H9 (cell line): ENCODE measurements at regions not wholly inside any gene's neighbourhood (a gene's known extent, or its start where the extent isn't known, plus 50 kb on each side); places are given as distances from the start of the nearest gene placed in this dataset.

Experiments used
- DNase-seq: peaks from one replicate; pipeline ENCODE4 v3.0.0-alpha.2; 2017
- H2AFZ ChIP-seq: one replicate; pipeline ENCODE4 v1.6.1; 2013; ENCODE audit warnings: mild to moderate bottlenecking, low read length, control low read depth, moderate library complexity
- H2AK5ac ChIP-seq: 2 replicates; pipeline ENCODE4 v1.6.1; 2013; ENCODE audit warnings: low read length, control low read depth, mixed read lengths; ENCODE audit not compliant: insufficient read length
- H2BK120ac ChIP-seq: one replicate; pipeline ENCODE4 v1.6.1; 2013; ENCODE audit warnings: low read depth, mild to moderate bottlenecking, low read length, control low read depth, inconsistent platforms; ENCODE audit not compliant: poor library complexity, severe bottlenecking
- H2BK12ac ChIP-seq: 2 replicates; pipeline ENCODE4 v1.6.1; 2013; ENCODE audit warnings: low read length, control low read depth, mixed read lengths, low read depth; ENCODE audit not compliant: insufficient read length
- H2BK15ac ChIP-seq: 2 replicates; pipeline ENCODE4 v1.6.1; 2013; ENCODE audit warnings: low read depth, low read length, control low read depth
- H2BK20ac ChIP-seq: one replicate; pipeline ENCODE4 v1.6.1; 2013; ENCODE audit warnings: low read depth, mild to moderate bottlenecking, low read length, control low read depth, inconsistent platforms; ENCODE audit not compliant: poor library complexity, severe bottlenecking
- H2BK5ac ChIP-seq: 2 replicates; pipeline ENCODE4 v1.6.1; 2013; ENCODE audit warnings: low read length, control low read depth, mixed read lengths; ENCODE audit not compliant: insufficient read length
- H3K14ac ChIP-seq: 2 replicates; pipeline ENCODE4 v1.6.1; 2013; ENCODE audit warnings: low read length, control low read depth; ENCODE audit not compliant: insufficient read depth
- H3K18ac ChIP-seq: 2 replicates; pipeline ENCODE4 v1.6.1; 2013; ENCODE audit warnings: low read depth, mild to moderate bottlenecking, mixed read lengths, low read length, control low read depth; ENCODE audit not compliant: insufficient read length
- H3K23ac ChIP-seq: 2 replicates; pipeline ENCODE4 v1.6.1; 2013; ENCODE audit warnings: low read length, control low read depth, mixed read lengths, low read depth; ENCODE audit not compliant: insufficient read length
- H3K23me2 ChIP-seq: 2 replicates; pipeline ENCODE4 v1.6.1; 2013; ENCODE audit warnings: low read depth, mild to moderate bottlenecking, mixed read lengths, low read length, control low read depth; ENCODE audit not compliant: insufficient read length, poor library complexity, severe bottlenecking
- H3K27ac ChIP-seq: 2 replicates; pipeline ENCODE4 v1.5.1; 2013; ENCODE audit warnings: low read length, control low read depth, mixed read lengths, low read depth; ENCODE audit not compliant: insufficient read length
- H3K27me3 ChIP-seq: 2 replicates; pipeline ENCODE4 v1.6.1; 2013; ENCODE audit warnings: low read length, control low read depth, inconsistent platforms; ENCODE audit not compliant: insufficient read depth
- H3K4ac ChIP-seq: 2 replicates; pipeline ENCODE4 v1.6.1; 2013; ENCODE audit warnings: low read depth, mild to moderate bottlenecking, control low read depth, inconsistent platforms, low read length, moderate library complexity
- H3K4me1 ChIP-seq: 2 replicates; pipeline ENCODE4 v1.6.1; 2013; ENCODE audit warnings: low read length, control low read depth, inconsistent platforms; ENCODE audit not compliant: insufficient read depth
- H3K4me2 ChIP-seq: 2 replicates; pipeline ENCODE4 v1.6.1; 2013; ENCODE audit warnings: low read length, control low read depth, mixed read lengths; ENCODE audit not compliant: insufficient read length, insufficient read depth
- H3K56ac ChIP-seq: 2 replicates; pipeline ENCODE4 v1.6.1; 2013; ENCODE audit warnings: low read depth, mild to moderate bottlenecking, mixed read lengths, low read length, control low read depth; ENCODE audit not compliant: insufficient read length
- H3K79me1 ChIP-seq: 2 replicates; pipeline ENCODE4 v1.6.1; 2013; ENCODE audit warnings: low read depth, mild to moderate bottlenecking, moderate library complexity, low read length, control low read depth, inconsistent platforms; ENCODE audit not compliant: insufficient read depth, poor library complexity, severe bottlenecking
- H3K79me2 ChIP-seq: 2 replicates; pipeline ENCODE4 v1.6.1; 2013; ENCODE audit warnings: low read length, control low read depth, inconsistent platforms; ENCODE audit not compliant: insufficient read depth
- H3K9ac ChIP-seq: 2 replicates; pipeline ENCODE4 v1.6.1; 2013; ENCODE audit warnings: low read length, control low read depth, mixed read lengths; ENCODE audit not compliant: insufficient read length; ENCODE audit errors: extremely low read depth
- H3K9me3 ChIP-seq: one replicate; pipeline ENCODE4 v1.6.1; 2013; ENCODE audit warnings: low read depth, low read length, inconsistent platforms; ENCODE audit not compliant: control insufficient read depth
- H3T11ph ChIP-seq: one replicate; pipeline ENCODE4 v1.6.1; 2013; ENCODE audit warnings: mild to moderate bottlenecking, low read length, control low read depth, inconsistent platforms
- H4K20me1 ChIP-seq: one replicate; pipeline ENCODE4 v1.6.1; 2013; ENCODE audit not compliant: control insufficient read depth, insufficient read length, insufficient read depth
- H4K5ac ChIP-seq: 2 replicates; pipeline ENCODE4 v1.6.1; 2013; ENCODE audit warnings: low read depth, mild to moderate bottlenecking, mixed read lengths, low read length, control low read depth; ENCODE audit not compliant: insufficient read length
- H4K8ac ChIP-seq: replicated peaks from 2 replicates; pipeline ENCODE4 v1.6.1; 2013; ENCODE audit warnings: low read length, control low read depth, mixed read lengths, low read depth; ENCODE audit not compliant: insufficient read length
- H4K91ac ChIP-seq: 2 replicates; pipeline ENCODE4 v1.6.1; 2013; ENCODE audit warnings: low read depth, mild to moderate bottlenecking, moderate library complexity, mixed read lengths, low read length, control low read depth; ENCODE audit not compliant: insufficient read length
- H3K27ac Mint-ChIP-seq, 3 experiments: 2 replicates in 2 of 3; 3 replicates in 1 of 3; pipeline ENCODE4 v1.8.0; 2020 to 2021; ENCODE audit warnings: mixed read lengths in 3 of 3, mild to moderate bottlenecking in 1 of 3, moderate library complexity in 1 of 3
- H3K27me3 Mint-ChIP-seq: 2 replicates; pipeline ENCODE4 v1.8.0; 2021; ENCODE audit warnings: low read depth, mild to moderate bottlenecking, moderate library complexity, mixed read lengths
- H3K36me3 Mint-ChIP-seq, 3 experiments: 2 replicates in 2 of 3; 3 replicates in 1 of 3; pipeline ENCODE4 v1.8.0; 2020 to 2021; ENCODE audit warnings: low read depth in 3 of 3, mixed read lengths in 3 of 3; ENCODE audit not compliant: insufficient read depth in 1 of 3
- H3K4me1 Mint-ChIP-seq, 2 experiments: 2 replicates each; pipeline ENCODE4 v1.8.0; 2020; ENCODE audit warnings: mixed read lengths in 2 of 2
- H3K4me3 Mint-ChIP-seq, 2 experiments: 2 replicates in 1 of 2; 3 replicates in 1 of 2; pipeline ENCODE4 v1.8.0; 2020 to 2021; ENCODE audit warnings: mild to moderate bottlenecking in 2 of 2, mixed read lengths in 2 of 2, moderate library complexity in 1 of 2
- H3K9me3 Mint-ChIP-seq, 2 experiments: 2 replicates in 1 of 2; 3 replicates in 1 of 2; pipeline ENCODE4 v1.8.0; 2020; ENCODE audit warnings: mild to moderate bottlenecking in 2 of 2, mixed read lengths in 2 of 2, moderate library complexity in 1 of 2
- WGBS: extraction: QIAGEN DNeasy Blood & Tissue Kit; methylation state at CpG from one replicate; pipeline ENCODE4 v1.1.7; 2013; ENCODE audit warnings: missing lambda C conversion rate, low lambda C conversion rate, mixed read lengths; ENCODE audit not compliant: insufficient read length; ENCODE audit errors: extremely low coverage; 5-methylcytosine and 5-hydroxymethylcytosine counted together
- TF ChIP-seq, protein P1 (sequence below): fragments of 200-600 bp; sonication (generic); conservative IDR thresholded peaks from 3 replicates; pipeline ENCODE4 v1.8.0; 2021; ENCODE audit warnings: antibody characterized with exemption, mild to moderate bottlenecking

DNA sequence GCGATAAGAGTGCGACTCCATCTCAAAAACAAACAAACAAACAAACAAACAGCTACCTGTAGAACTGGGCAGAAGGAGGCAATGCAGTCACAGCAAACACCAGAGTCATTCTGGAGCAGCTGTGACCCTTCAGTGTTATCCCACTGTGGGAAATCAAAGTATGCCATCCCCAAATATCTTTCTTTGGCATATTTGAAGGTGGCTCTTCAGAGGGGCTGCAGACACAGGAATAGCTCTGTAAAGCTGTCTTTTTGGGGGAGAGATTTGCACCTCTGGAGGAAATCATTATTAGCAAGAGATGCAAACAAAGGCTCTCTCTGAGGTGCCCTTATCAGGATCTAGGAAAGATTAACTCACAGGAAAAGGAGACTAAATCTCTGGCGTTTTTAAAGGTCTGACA, 98.5 kb upstream of the XPO1 start:
- no peak overlapping the region for H2AK5ac ChIP-seq
- no peak overlapping the region for H3K4me2 ChIP-seq
- no peak overlapping the region for H4K8ac ChIP-seq
- no peak overlapping the region for H3K4ac ChIP-seq
- no peaks in the 10 kb centered on the region for H3K23me2 ChIP-seq
- H3K4me1 Mint-ChIP-seq, result peaks cover 63 to 66% of the 10 kb centered on the region in 2 experiments
- H3K4me3 Mint-ChIP-seq, result no peak overlapping the region
- H3K9me3 Mint-ChIP-seq, result no peaks in the 10 kb centered on the region
- H3K79me1 ChIP-seq, result no peaks in the 10 kb centered on the region
- H2BK5ac ChIP-seq, result no peak overlapping the region
- no peaks in the 10 kb centered on the region for H3K79me2 ChIP-seq
- H3K9me3 ChIP-seq, result no peaks in the 10 kb centered on the region
- H2AFZ ChIP-seq, result no peak overlapping the region
- no peak overlapping the region for H2BK12ac ChIP-seq
- H3K27me3 Mint-ChIP-seq, result no peaks in the 10 kb centered on the region
- H3K56ac ChIP-seq, result no peak overlapping the region
- no peaks in the 10 kb centered on the region for H3K27me3 ChIP-seq
- H2BK15ac ChIP-seq, result no peak overlapping the region
- no peak overlapping the region for H3K27ac Mint-ChIP-seq
- no peaks in the 10 kb centered on the region; the same call in none of the 2 replicates for H3K4me1 ChIP-seq
- no peak overlapping the region for H3T11ph ChIP-seq
- H4K20me1 ChIP-seq, result no peaks in the 10 kb centered on the region
- no peak overlapping the region for H3K23ac ChIP-seq
- WGBS, result no CpG with 5 or more reads among the region's 3 CpGs
- no peak overlapping the region for H3K9ac ChIP-seq
- H2BK120ac ChIP-seq, result no peak overlapping the region
- H3K36me3 Mint-ChIP-seq, result no peaks in the 10 kb centered on the region
- TF ChIP-seq, protein P1, sequence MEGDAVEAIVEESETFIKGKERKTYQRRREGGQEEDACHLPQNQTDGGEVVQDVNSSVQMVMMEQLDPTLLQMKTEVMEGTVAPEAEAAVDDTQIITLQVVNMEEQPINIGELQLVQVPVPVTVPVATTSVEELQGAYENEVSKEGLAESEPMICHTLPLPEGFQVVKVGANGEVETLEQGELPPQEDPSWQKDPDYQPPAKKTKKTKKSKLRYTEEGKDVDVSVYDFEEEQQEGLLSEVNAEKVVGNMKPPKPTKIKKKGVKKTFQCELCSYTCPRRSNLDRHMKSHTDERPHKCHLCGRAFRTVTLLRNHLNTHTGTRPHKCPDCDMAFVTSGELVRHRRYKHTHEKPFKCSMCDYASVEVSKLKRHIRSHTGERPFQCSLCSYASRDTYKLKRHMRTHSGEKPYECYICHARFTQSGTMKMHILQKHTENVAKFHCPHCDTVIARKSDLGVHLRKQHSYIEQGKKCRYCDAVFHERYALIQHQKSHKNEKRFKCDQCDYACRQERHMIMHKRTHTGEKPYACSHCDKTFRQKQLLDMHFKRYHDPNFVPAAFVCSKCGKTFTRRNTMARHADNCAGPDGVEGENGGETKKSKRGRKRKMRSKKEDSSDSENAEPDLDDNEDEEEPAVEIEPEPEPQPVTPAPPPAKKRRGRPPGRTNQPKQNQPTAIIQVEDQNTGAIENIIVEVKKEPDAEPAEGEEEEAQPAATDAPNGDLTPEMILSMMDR, result no peak
- no peak overlapping the region for H3K18ac ChIP-seq
- DNase-seq, result no peak
- no peak overlapping the region for H3K27ac ChIP-seq
- no peak overlapping the region for H4K91ac ChIP-seq
- H3K14ac ChIP-seq, result no peak overlapping the region
- no peak overlapping the region for H2BK20ac ChIP-seq
- H4K5ac ChIP-seq, result no peak overlapping the region
